ENCODE measurements at regions not wholly inside any gene's neighbourhood (a gene's known extent, or its start where the extent isn't known, plus 50 kb on each side); places are given as distances from the start of the nearest gene placed in this dataset.

DNA sequence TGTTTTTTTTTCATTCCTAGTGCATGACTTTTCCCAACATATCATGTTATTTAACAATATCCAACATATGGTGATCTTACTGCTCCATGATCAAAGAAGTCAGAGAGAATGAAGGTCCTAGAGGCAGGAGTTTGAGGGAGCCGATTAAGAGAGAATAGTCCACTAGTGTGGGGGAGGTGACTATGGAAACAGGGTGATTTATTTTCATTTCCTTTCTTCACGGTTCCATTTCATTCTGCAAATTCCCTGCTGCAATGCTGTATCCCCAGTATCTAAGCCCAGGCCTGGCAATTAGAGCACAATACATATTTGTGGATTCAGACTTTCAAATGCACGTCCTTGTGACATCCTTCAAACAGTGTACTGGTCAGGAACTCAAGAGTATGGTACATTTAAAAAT lies 91.4 kb downstream of the CD83 start:
- TF ChIP-seq REST (IDR thresholded peaks at IDR 0.05; ENCODE audit: unreplicated experiment) = no peak
- TF ChIP-seq, protein P1, sequence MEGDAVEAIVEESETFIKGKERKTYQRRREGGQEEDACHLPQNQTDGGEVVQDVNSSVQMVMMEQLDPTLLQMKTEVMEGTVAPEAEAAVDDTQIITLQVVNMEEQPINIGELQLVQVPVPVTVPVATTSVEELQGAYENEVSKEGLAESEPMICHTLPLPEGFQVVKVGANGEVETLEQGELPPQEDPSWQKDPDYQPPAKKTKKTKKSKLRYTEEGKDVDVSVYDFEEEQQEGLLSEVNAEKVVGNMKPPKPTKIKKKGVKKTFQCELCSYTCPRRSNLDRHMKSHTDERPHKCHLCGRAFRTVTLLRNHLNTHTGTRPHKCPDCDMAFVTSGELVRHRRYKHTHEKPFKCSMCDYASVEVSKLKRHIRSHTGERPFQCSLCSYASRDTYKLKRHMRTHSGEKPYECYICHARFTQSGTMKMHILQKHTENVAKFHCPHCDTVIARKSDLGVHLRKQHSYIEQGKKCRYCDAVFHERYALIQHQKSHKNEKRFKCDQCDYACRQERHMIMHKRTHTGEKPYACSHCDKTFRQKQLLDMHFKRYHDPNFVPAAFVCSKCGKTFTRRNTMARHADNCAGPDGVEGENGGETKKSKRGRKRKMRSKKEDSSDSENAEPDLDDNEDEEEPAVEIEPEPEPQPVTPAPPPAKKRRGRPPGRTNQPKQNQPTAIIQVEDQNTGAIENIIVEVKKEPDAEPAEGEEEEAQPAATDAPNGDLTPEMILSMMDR (conservative IDR thresholded peaks at IDR 0.05; ENCODE audit: low read depth in 2 of 2) = no peak
- no peak for TF ChIP-seq CREB1 (CRISPR knock-in tag; IDR thresholded peaks at IDR 0.05; ENCODE audit: low read depth)
- no peak for TF ChIP-seq POLR2AphosphoS5 (IDR thresholded peaks at IDR 0.05; ENCODE audit: low read depth)
- TF ChIP-seq EZH2 (IDR thresholded peaks at IDR 0.05; ENCODE audit: low read depth, unreplicated experiment) = no peak
- TF ChIP-seq, protein P2, sequence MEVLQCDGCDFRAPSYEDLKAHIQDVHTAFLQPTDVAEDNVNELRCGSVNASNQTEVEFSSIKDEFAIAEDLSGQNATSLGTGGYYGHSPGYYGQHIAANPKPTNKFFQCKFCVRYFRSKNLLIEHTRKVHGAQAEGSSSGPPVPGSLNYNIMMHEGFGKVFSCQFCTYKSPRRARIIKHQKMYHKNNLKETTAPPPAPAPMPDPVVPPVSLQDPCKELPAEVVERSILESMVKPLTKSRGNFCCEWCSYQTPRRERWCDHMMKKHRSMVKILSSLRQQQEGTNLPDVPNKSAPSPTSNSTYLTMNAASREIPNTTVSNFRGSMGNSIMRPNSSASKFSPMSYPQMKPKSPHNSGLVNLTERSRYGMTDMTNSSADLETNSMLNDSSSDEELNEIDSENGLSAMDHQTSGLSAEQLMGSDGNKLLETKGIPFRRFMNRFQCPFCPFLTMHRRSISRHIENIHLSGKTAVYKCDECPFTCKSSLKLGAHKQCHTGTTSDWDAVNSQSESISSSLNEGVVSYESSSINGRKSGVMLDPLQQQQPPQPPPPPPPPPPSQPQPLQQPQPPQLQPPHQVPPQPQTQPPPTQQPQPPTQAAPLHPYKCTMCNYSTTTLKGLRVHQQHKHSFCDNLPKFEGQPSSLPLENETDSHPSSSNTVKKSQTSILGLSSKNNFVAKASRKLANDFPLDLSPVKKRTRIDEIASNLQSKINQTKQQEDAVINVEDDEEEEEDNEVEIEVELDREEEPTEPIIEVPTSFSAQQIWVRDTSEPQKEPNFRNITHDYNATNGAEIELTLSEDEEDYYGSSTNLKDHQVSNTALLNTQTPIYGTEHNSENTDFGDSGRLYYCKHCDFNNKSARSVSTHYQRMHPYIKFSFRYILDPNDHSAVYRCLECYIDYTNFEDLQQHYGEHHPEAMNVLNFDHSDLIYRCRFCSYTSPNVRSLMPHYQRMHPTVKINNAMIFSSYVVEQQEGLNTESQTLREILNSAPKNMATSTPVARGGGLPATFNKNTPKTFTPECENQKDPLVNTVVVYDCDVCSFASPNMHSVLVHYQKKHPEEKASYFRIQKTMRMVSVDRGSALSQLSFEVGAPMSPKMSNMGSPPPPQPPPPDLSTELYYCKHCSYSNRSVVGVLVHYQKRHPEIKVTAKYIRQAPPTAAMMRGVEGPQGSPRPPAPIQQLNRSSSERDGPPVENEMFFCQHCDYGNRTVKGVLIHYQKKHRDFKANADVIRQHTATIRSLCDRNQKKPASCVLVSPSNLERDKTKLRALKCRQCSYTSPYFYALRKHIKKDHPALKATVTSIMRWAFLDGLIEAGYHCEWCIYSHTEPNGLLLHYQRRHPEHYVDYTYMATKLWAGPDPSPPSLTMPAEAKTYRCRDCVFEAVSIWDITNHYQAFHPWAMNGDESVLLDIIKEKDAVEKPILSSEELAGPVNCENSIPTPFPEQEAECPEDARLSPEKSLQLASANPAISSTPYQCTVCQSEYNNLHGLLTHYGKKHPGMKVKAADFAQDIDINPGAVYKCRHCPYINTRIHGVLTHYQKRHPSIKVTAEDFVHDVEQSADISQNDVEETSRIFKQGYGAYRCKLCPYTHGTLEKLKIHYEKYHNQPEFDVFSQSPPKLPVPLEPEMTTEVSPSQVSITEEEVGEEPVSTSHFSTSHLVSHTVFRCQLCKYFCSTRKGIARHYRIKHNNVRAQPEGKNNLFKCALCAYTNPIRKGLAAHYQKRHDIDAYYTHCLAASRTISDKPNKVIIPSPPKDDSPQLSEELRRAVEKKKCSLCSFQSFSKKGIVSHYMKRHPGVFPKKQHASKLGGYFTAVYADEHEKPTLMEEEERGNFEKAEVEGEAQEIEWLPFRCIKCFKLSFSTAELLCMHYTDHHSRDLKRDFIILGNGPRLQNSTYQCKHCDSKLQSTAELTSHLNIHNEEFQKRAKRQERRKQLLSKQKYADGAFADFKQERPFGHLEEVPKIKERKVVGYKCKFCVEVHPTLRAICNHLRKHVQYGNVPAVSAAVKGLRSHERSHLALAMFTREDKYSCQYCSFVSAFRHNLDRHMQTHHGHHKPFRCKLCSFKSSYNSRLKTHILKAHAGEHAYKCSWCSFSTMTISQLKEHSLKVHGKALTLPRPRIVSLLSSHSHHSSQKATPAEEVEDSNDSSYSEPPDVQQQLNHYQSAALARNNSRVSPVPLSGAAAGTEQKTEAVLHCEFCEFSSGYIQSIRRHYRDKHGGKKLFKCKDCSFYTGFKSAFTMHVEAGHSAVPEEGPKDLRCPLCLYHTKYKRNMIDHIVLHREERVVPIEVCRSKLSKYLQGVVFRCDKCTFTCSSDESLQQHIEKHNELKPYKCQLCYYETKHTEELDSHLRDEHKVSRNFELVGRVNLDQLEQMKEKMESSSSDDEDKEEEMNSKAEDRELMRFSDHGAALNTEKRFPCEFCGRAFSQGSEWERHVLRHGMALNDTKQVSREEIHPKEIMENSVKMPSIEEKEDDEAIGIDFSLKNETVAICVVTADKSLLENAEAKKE (CRISPR knock-in tag; IDR thresholded peaks at IDR 0.05) = no peak
- no peak for TF ChIP-seq ZNF114 (CRISPR knock-in tag; IDR thresholded peaks at IDR 0.05)
- TF ChIP-seq EZH2phosphoT487 (IDR thresholded peaks at IDR 0.05; ENCODE audit: unreplicated experiment) = no peak
- TF ChIP-seq, protein P3, sequence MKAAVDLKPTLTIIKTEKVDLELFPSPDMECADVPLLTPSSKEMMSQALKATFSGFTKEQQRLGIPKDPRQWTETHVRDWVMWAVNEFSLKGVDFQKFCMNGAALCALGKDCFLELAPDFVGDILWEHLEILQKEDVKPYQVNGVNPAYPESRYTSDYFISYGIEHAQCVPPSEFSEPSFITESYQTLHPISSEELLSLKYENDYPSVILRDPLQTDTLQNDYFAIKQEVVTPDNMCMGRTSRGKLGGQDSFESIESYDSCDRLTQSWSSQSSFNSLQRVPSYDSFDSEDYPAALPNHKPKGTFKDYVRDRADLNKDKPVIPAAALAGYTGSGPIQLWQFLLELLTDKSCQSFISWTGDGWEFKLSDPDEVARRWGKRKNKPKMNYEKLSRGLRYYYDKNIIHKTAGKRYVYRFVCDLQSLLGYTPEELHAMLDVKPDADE (IDR thresholded peaks at IDR 0.05) = no peak
- TF ChIP-seq JUNB (IDR thresholded peaks at IDR 0.05; ENCODE audit: unreplicated experiment) = no peak
- TF ChIP-seq STAT1 (IDR thresholded peaks at IDR 0.05; ENCODE audit: unreplicated experiment) = no peak
- no peak for TF ChIP-seq NANOG (IDR thresholded peaks at IDR 0.05; ENCODE audit: borderline replicate concordance)
- TF ChIP-seq ZNF331 (CRISPR knock-in tag; IDR thresholded peaks at IDR 0.05; ENCODE audit: low read depth) = no peak
- peaks cover 14% of the 10 kb centered on the region for H3K4me1 ChIP-seq (ENCODE audit: insufficient read depth)
- no peaks in the 10 kb centered on the region for H4K20me1 ChIP-seq (replicated peaks; ENCODE audit: insufficient read depth)
- H3K27ac ChIP-seq (ENCODE audit: low read depth) = no peak overlapping the region
- Mint-ChIP-seq H3K9me3 (peaks cover 20% of the 10 kb centered on the region), H3K4me1 (peaks cover 14% of the 10 kb centered on the region), H3K27me3 (ENCODE audit: insufficient read depth, low read depth, poor library complexity) (peaks cover 20% of the 10 kb centered on the region), H3K36me3 (ENCODE audit: low read depth) (peaks cover 16% of the 10 kb centered on the region), H3K4me3 (no peak overlapping the region), H3K27ac (no peak overlapping the region)
- H3K79me2 ChIP-seq (replicated peaks; ENCODE audit: insufficient read depth) = no peaks in the 10 kb centered on the region; the same call in 1 of the 2 replicates
- H3K4me3 ChIP-seq = no peak overlapping the region
- 0 out of 2 replicates have a peak, but pooled peaks cover 4% of the 10 kb centered on the region for H3K9me2 ChIP-seq (ENCODE audit: insufficient read depth)
- no peak overlapping the region for H2AFZ ChIP-seq
- H3F3A ChIP-seq (replicated peaks; ENCODE audit: low read depth) = peaks cover 11% of the 10 kb centered on the region
- no peaks in the 10 kb centered on the region; the same call in 1 of the 2 replicates for H3K36me3 ChIP-seq (ENCODE audit: insufficient read depth)
- ATAC-seq (no peak), DNase-seq (ENCODE audit: low spot score) (no peak)
- peaks cover 13% of the 10 kb centered on the region; the same call in 1 of the 2 replicates for H3K27me3 ChIP-seq (ENCODE audit: insufficient read depth)
- no peak overlapping the region for H3K4me2 ChIP-seq
